ENCODE measurements at regions not wholly inside any gene's neighbourhood (a gene's known extent, or its start where the extent isn't known, plus 50 kb on each side); places are given as distances from the start of the nearest gene placed in this dataset.
"Not testable (repeated sequence)": the region's sequence is repeated elsewhere in the genome, so short reads cannot be mapped to it uniquely, and the experiment has no call there.

- in situ Hi-C loops (cut with MboI; ENCODE audit: low pct_unique_long_range_greater_than_20kb, low sequenced_read_pairs), result no loop called here
- peak; percentile 89 for DNase-seq
Measured at GRCh38 chr2:215811409-215812345, 201.7 kb downstream of the MREG start.

DNA sequence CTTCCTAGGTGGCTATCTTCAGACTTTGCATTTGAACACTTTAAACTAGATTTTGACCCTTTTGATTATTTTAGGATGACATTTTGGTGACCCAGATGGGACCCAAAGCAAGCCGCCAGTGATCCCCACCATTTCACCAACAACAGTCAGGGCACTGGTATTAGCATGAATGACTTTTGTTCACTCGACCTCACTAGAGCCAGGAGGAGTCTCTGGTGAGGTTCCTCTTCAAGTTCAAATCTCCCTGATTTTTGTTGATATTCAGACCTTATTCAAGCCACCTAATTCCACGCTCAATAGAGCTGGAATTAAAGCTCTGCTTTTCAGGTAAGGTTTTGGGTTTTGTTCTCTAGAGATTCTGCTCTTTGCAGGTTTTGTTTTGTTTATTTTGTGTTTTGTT is 202.3 kb downstream of the MREG start:
- in situ Hi-C loops (cut with MboI; ENCODE audit: low pct_unique_long_range_greater_than_20kb, low sequenced_read_pairs), result no loop called here
- DNase-seq, result no peak

GRCh38 chr2:215808996-215809395 is 204.4 kb downstream of the MREG start:
- DNase-seq, result no peak

DNA sequence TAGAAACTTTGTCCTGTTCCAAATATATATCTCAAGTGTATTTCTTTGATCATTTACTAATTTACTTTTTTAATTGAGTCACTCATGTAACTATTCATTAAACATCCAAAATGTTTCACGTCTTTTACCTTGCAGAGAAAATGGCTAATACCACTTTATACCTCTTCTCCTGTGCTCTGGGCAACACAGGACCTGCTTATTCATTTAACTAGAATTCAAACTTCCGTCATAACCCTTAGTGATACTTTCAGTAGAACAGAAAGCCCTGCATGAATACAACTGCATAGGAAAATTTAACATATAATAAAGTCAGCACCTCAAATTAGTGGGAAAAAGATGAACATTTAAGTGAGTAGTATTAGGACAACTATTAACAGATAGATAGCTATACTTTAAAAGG is 205.2 kb downstream of the MREG start:
- DNase-seq, result no peak
- in situ Hi-C loops (cut with MboI; ENCODE audit: low pct_unique_long_range_greater_than_20kb, low sequenced_read_pairs), result no loop called here

More at GRCh38 chr2:215808996-215809395, 204.4 kb downstream of the MREG start:
- in situ Hi-C loops (cut with MboI; ENCODE audit: low pct_unique_long_range_greater_than_20kb, low sequenced_read_pairs), result no loop called here

DNA sequence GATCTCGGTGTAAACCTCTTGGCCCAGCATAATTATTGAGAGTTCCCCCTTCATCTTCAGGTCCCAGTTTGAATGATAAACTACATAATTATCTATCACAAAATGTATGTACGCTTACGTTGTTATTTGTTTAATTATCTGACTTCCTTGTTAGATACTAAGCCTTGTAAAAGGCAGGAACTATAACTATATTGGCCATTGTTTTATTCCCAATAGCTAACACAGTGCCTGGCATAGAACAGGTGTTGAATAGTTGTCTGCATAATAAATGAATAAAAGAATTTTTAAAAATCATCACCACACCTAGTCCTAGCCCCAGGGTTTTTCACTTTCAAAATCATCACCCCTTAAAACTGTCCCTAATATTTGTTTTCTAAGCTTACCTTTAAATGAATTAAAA is 207.9 kb downstream of the MREG start:
- in situ Hi-C loops (cut with MboI; ENCODE audit: low pct_unique_long_range_greater_than_20kb, low sequenced_read_pairs), result no loop called here
- DNase-seq, result no peak

- DNase-seq, result no peak
- in situ Hi-C loops (cut with MboI; ENCODE audit: low pct_unique_long_range_greater_than_20kb, low sequenced_read_pairs), result no loop called here
Measured at GRCh38 chr2:215803150-215803549, 210.2 kb downstream of the MREG start.

- DNase-seq, result no peak
Measured at GRCh38 chr2:215799194-215799593, 214.2 kb downstream of the MREG start.

GRCh38 chr2:215797676-215798075 is 215.7 kb downstream of the MREG start:
- no peak for DNase-seq
- in situ Hi-C loops (cut with MboI; ENCODE audit: low pct_unique_long_range_greater_than_20kb, low sequenced_read_pairs), result no loop called here

More at GRCh38 chr2:215799194-215799593, 214.2 kb downstream of the MREG start:
- in situ Hi-C loops (cut with MboI; ENCODE audit: low pct_unique_long_range_greater_than_20kb, low sequenced_read_pairs), result no loop called here

- in situ Hi-C loops (cut with MboI; ENCODE audit: low pct_unique_long_range_greater_than_20kb, low sequenced_read_pairs), result no loop called here
- DNase-seq, result peak; percentile 35
Measured at GRCh38 chr2:215796140-215796855, 217.1 kb downstream of the MREG start.

DNA sequence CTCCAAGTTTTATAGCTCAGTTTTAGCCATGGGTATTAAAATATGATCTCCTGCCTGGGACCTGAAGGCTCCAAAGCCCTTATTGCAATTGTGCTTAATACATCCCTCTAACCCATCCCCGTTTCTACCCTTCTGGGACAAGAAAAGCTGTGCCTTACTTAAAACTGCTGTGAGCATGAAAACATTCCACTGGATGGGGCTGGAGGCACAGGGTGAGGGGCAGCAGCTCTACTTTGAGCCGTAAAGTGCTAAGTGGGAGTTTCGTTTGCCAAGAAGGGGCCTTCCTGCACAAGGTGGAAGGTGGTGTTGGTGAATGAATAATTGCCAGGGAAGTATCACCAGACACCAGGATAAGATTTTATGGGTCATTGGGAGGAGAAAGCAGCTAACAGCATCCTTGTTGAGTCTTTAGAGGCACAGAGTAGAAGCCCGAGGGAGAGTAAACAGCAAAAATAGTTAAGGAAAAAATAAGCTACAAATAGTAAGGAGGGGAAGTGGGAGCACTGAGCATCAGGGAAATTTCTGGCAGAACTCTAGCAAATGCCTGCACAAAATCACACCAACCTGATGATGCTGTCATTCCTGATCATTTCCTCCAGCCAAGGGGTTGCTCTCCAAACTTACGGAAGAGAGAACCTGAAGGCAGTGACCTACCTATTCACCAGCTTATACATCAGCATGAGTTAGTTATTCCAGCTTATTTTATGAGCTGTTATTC is 218.4 kb downstream of the MREG start:
- in situ Hi-C loops (cut with MboI; ENCODE audit: low pct_unique_long_range_greater_than_20kb, low sequenced_read_pairs), result no loop called here

DNA sequence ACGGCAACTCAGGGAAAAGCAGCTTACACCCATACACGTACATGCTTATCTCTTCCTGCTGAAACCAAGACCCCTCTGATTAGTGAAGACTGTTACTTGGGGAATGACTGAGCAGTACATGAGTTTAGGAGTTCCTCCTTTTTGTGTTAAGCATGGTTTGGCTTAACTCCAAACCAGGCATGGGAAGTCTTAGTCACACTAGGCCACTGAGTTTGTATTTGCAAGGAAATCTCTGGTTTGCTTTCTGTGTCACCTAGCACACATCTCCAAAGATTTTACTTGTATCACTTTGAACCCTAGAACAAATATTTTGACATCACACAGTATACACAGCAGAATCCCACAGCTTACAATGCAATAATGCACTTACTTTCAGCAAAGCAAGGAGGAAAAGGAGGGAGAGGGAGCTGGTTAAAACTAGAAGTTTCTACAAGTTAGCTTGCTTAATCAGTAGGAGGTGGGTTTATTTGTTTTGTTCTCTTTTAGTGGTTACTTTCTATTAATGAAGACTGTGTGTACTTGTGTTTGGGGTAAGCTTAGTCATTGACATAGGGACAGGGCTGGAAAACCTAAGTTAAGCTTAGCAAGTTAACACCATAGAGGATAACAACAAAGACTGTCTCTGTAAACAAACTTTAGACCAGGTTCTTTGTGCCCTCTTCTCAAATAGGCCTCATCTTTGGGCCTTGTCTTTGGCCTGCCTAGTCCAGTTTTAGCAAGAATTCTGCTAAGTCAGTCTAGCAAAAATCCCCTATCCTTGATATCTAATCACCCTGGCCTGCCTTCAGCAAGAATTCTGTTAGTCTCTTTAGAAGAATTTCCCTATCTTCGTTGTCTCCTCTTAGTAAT is 219.4 kb downstream of the MREG start:
- peak; percentile 87 for DNase-seq
- in situ Hi-C loops (cut with MboI; ENCODE audit: low pct_unique_long_range_greater_than_20kb, low sequenced_read_pairs), result no loop called here

More for the DNA sequence above, 218.4 kb downstream of the MREG start:
- no peak for DNase-seq

DNA sequence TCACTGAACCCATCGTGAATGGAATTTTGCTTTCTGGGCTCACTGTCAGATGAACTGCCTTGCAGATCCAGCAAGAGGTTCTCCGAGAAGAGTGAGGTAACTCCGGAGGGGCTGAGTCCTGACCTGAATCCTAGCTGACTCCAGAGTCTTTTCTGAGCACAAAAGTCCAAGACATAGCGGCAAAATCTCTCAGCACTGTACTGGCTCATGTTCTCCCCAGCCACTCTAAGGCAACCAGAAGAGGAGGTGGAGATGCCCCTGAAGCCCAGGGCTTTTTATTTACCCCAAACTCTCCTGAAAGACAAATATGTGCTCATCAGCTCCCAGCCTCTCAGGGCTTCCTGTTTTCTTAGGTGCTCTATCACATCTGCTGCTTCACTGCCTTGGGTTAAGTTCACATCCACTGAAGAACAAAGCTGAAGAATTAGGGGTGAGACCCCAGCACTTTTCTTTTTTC is 221.8 kb downstream of the MREG start:
- no peak for DNase-seq
- in situ Hi-C loops (cut with MboI; ENCODE audit: low pct_unique_long_range_greater_than_20kb, low sequenced_read_pairs), result no loop called here

DNA sequence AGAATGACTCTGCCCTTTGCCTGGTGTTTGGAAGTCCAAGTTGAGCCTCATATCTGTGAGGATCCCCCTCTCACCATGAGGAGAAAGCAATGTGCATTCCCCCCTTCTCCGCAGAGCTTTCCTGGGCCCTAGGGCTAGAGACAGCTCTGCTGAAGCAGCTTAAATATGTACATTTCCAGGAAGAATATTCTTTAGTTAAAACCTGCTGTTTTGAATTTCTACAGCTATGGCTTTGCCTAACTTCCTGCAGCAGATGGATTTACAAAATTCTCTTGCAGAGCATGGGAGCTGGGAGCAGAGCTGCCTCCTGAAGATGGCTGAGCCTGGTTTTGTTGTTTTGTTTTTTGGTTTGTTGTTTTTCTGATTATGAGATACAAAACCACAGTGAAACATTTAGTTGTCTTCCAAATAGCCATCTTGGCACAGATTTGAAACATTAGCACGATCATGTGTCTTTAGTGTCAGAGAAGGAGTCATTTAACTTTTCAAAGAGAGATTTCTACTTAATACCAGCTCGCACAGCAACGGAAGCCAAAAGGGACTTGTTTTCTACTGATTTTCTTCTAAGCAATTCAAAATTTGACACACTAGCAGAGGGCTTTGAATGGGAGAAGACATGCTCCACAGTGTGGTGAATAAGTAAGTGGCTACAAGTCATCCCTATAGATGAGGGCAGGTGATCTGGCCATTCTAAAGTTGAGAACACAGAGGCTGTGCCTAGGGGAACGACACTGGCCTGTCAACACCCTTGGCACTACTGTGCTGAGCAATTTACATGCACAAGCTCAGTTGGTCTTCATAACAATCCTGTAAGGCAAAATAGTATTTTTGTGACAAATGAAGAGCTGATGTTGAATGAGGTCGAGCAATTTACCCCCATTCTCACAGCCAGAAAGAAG is 222.6 kb downstream of the MREG start:
- in situ Hi-C loops (cut with MboI; ENCODE audit: low pct_unique_long_range_greater_than_20kb, low sequenced_read_pairs), result no loop called here
- no peak for DNase-seq

DNA sequence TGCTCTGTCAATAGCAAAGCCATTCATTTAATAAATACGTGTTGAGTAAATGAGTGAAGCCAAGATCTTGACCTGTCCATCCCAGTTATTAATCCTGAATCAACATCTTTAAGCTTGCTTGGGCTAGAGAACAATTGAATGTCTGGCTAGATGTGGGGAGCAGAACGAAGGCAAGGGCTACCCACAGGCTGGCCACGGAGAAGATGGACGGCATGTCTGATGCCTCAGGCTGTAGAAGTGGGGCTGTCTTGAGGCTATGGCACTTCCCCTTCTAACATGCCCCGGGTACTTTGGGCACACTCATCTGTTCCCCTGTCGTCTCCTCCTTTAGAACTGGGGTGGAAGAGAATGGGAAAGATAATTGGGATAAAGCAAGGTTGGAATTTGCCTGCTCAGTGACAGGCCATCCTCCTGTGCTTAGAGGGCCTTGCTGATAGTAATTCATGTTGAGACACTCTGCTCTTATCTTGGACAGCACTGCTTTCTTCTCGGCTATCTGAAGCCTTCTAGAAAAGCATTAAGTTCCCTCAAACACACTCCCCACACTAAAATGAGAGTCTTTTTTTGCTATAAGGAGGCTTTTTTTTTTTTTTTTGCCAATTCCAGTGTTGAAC is 225.7 kb downstream of the MREG start:
- in situ Hi-C loops (cut with MboI; ENCODE audit: low pct_unique_long_range_greater_than_20kb, low sequenced_read_pairs), result no loop called here
- no peak for DNase-seq

DNA sequence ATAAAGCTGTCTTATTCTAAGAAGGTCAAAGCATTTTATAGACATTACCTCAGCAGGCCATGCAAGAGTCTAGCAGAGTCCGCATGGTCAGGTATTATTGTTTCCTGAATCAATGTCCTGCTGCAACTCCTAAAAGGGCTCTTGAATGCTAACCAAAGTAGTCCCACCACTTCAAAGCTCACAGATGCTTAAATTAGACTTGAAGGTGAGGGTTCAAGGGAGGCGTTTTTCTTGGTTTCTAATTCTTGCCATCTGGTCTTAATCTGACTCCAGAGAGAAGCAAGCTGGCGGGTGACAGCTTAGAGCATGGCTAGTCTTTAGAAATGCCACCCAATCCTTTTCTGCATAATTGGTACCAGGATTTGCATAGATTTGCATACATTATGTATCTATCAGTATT is 226.3 kb downstream of the MREG start:
- in situ Hi-C loops (cut with MboI; ENCODE audit: low pct_unique_long_range_greater_than_20kb, low sequenced_read_pairs), result no loop called here
- no peak for DNase-seq

DNA sequence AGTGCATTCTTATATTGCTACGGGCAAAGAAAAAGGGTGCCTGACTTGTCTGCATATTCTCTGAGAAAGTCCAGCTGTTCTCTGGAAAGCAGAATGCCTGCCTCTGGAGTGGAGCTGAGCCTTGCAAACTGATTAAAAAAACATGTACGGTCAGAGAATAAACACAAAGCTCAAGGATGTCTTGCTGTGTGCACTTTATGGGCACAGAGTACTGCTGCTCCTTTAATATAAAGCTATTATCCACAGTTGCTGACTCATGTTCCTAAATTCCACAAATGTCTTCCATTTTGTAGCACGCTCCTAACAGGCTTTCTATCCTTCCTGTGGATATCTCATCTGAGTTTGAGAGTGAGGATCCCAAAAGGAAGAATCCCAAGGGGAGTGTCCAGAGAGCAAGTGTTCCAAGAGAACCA is 229.0 kb downstream of the MREG start:
- no peak for DNase-seq
- in situ Hi-C loops (cut with MboI; ENCODE audit: low pct_unique_long_range_greater_than_20kb, low sequenced_read_pairs), result no loop called here

DNA sequence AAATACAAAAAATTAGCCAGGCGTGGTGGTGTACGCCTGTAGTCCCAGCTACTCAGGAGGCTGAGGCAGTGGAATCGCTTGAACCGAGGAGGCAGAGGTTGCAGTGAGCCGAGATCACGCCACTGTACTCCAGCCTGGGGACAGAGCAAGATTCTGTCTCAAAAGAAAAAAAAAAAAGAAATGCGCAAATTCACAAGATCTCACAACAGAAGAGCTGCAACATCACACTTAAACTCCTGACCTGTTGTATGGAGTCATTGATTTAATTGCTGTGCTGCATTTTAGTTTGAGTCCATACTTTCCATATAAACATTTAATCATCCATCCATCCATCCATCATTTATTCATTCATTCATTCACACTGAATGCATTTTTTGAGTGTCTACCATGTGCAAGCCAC is 229.7 kb downstream of the MREG start:
- in situ Hi-C loops (cut with MboI; ENCODE audit: low pct_unique_long_range_greater_than_20kb, low sequenced_read_pairs); DNase-seq: not testable (repeated sequence)
